Spleen (tissue), 7 donors: ENCODE measurements at regions not wholly inside any gene's neighbourhood (a gene's known extent, or its start where the extent isn't known, plus 50 kb on each side); places are given as distances from the start of the nearest gene placed in this dataset.

Experiments
- CTCF ChIP-seq, 11 experiments: fragments of 200-600 bp in 7 of 11; fragments of 450-650 bp in 4 of 11; sonication (generic) in 4 of 11; IDR thresholded peaks in 8 of 11; conservative IDR thresholded peaks in 3 of 11; 1 replicate in 7 of 11; 2 replicates in 4 of 11; pipeline versions ENCODE4 v1.4.0 to v1.8.0; 2016 to 2021; ENCODE audit warnings: antibody characterized with exemption in 11 of 11, inconsistent platforms in 4 of 11, mild to moderate bottlenecking in 1 of 11
- POLR2A ChIP-seq, 3 donors: fragments of 450-650 bp; IDR thresholded peaks; one replicate each; pipeline ENCODE4 v1.5.1; 2017; ENCODE audit warnings: antibody characterized with exemption in 3 of 3, mild to moderate bottlenecking in 1 of 3
- donor health status: DM: no; HTN: no; CAD: no; lungs with moderate emphysema.
- donor health status: DM: no; HTN: no; CAD: no.
- donor health status: DM: no; HTN: no; CAD: no.

DNA sequence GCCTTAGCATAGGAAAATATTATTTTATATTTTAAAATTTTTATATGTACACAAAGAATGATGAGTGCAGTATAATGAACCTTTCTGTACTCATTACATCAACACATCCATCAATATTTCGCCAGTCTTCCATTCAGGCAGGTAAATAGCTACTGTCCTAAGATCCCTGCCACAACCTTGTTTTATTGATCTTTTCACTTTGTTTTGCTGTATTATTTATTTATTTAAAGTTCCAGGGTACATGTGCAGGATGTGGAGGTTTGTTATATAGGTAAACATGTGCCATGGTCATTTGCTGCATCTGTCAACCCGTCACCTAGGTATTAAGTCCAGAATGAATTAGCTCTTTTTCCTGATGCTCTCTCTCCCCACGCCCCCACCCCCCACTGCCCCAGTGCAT, 64.6 kb downstream of the INHBB start:
- TF ChIP-seq POLR2A (IDR thresholded peaks at IDR 0.05) (no peak), CTCF (IDR thresholded peaks at IDR 0.05 in 8 of 11, conservative IDR thresholded peaks at IDR 0.05 in 3 of 11) (no peak)
